GM23338 (cell line): ENCODE measurements at regions not wholly inside any gene's neighbourhood (a gene's known extent, or its start where the extent isn't known, plus 50 kb on each side); places are given as distances from the start of the nearest gene placed in this dataset.

Source experiments
- ATAC-seq: fragments of 200-7000 bp; cut with Tn5 transposase; 3 replicates; pipeline ENCODE4 v1.9.1; 2020
- DNase-seq: peaks from one replicate; pipeline ENCODE4 v3.0.0-alpha.2; 2015; ENCODE audit warnings: low spot score
- H2AFZ ChIP-seq: fragments of 200-600 bp; sonication (generic); 2 replicates; pipeline ENCODE4 v1.8.0; 2016; ENCODE audit warnings: antibody characterized with exemption, mild to moderate bottlenecking, moderate library complexity
- H3F3A ChIP-seq: fragments of 200-600 bp; sonication (generic); replicated peaks from 2 replicates; pipeline ENCODE4 v1.8.0; 2017; ENCODE audit warnings: antibody characterized with exemption, mixed run types, low read depth
- H3K27ac ChIP-seq: fragments of 200-600 bp; sonication (generic); 2 replicates; pipeline ENCODE4 v1.6.1; 2016; ENCODE audit warnings: low read depth
- H3K27me3 ChIP-seq: fragments of 200-600 bp; sonication (generic); 2 replicates; pipeline ENCODE4 v1.8.0; 2016; ENCODE audit warnings: mild to moderate bottlenecking, mixed run types, moderate library complexity; ENCODE audit not compliant: insufficient read depth
- H3K36me3 ChIP-seq: fragments of 200-600 bp; sonication (generic); 2 replicates; pipeline ENCODE4 v1.8.0; 2016; ENCODE audit warnings: mild to moderate bottlenecking; ENCODE audit not compliant: insufficient read depth
- H3K4me1 ChIP-seq: fragments of 200-600 bp; sonication (generic); 2 replicates; pipeline ENCODE4 v1.8.0; 2016; ENCODE audit warnings: mild to moderate bottlenecking, moderate library complexity; ENCODE audit not compliant: insufficient read depth
- H3K4me2 ChIP-seq: fragments of 200-600 bp; sonication (generic); 2 replicates; pipeline ENCODE4 v1.7.1; 2017; ENCODE audit warnings: mixed run types
- H3K4me3 ChIP-seq: fragments of 200-600 bp; sonication (generic); 2 replicates; pipeline ENCODE4 v1.6.1; 2016; ENCODE audit warnings: mixed run types
- H3K79me2 ChIP-seq: fragments of 200-600 bp; sonication (generic); replicated peaks from 2 replicates; pipeline ENCODE4 v1.8.0; 2017; ENCODE audit warnings: mild to moderate bottlenecking; ENCODE audit not compliant: insufficient read depth
- H3K9me2 ChIP-seq: fragments of 200-600 bp; sonication (generic); 2 replicates; pipeline ENCODE4 v1.8.0; 2017; ENCODE audit not compliant: insufficient read depth
- H4K20me1 ChIP-seq: fragments of 200-600 bp; sonication (generic); replicated peaks from 2 replicates; pipeline ENCODE4 v1.8.0; 2017; ENCODE audit warnings: mild to moderate bottlenecking; ENCODE audit not compliant: insufficient read depth
- H3K27ac Mint-ChIP-seq: 2 replicates; pipeline ENCODE4 v1.8.0; 2020; ENCODE audit warnings: inconsistent platforms, mild to moderate bottlenecking, moderate library complexity, mixed read lengths
- H3K27me3 Mint-ChIP-seq: 3 replicates; pipeline ENCODE4 v1.8.0; 2022; ENCODE audit warnings: low read depth, mild to moderate bottlenecking, moderate library complexity, mixed read lengths, inconsistent platforms; ENCODE audit not compliant: insufficient read depth, poor library complexity
- H3K36me3 Mint-ChIP-seq: 3 replicates; pipeline ENCODE4 v1.8.0; 2021; ENCODE audit warnings: low read depth, mild to moderate bottlenecking, inconsistent platforms, moderate library complexity, mixed read lengths
- H3K4me1 Mint-ChIP-seq: 3 replicates; pipeline ENCODE4 v1.8.0; 2020; ENCODE audit warnings: mild to moderate bottlenecking, inconsistent platforms, mixed read lengths
- H3K4me3 Mint-ChIP-seq: 3 replicates; pipeline ENCODE4 v1.8.0; 2021; ENCODE audit warnings: moderate library complexity, mild to moderate bottlenecking, inconsistent platforms, mixed read lengths
- H3K9me3 Mint-ChIP-seq: 3 replicates; pipeline ENCODE4 v1.8.0; 2020; ENCODE audit warnings: moderate library complexity, mild to moderate bottlenecking, inconsistent platforms, mixed read lengths
- CTCF ChIP-seq, 2 experiments: fragments of 200-600 bp in 1 of 2; sonication (generic) in 1 of 2; conservative IDR thresholded peaks; 2 replicates each; pipeline versions ENCODE4 v1.5.1 to v1.6.1; 2016 to 2017; ENCODE audit warnings: antibody characterized with exemption in 2 of 2, low read depth in 2 of 2, mild to moderate bottlenecking in 2 of 2, moderate library complexity in 1 of 2
- ETS1 ChIP-seq: IDR thresholded peaks from 2 replicates; pipeline ENCODE4 v1.6.1; 2016; ENCODE audit warnings: antibody characterized with exemption
- EZH2 ChIP-seq: fragments of 200-600 bp; sonication (generic); IDR thresholded peaks from one replicate; pipeline ENCODE4 v1.8.0; 2017; ENCODE audit warnings: antibody characterized with exemption, mild to moderate bottlenecking, low read depth; ENCODE audit not compliant: unreplicated experiment
- JUNB ChIP-seq: IDR thresholded peaks from one replicate; pipeline ENCODE4 v1.6.1; 2016; ENCODE audit warnings: antibody characterized with exemption; ENCODE audit not compliant: unreplicated experiment
- NANOG ChIP-seq: IDR thresholded peaks from 2 replicates; pipeline ENCODE4 v1.6.1; 2016; ENCODE audit warnings: antibody characterized with exemption, borderline replicate concordance
- REST ChIP-seq: IDR thresholded peaks from one replicate; pipeline ENCODE4 v1.6.1; 2018; ENCODE audit warnings: antibody characterized with exemption; ENCODE audit not compliant: unreplicated experiment
- STAT1 ChIP-seq: IDR thresholded peaks from one replicate; pipeline ENCODE4 v1.6.1; 2016; ENCODE audit warnings: antibody characterized with exemption; ENCODE audit not compliant: unreplicated experiment
- ZNF114 ChIP-seq: fragments of 250-450 bp; sonication (Bioruptor Pico); IDR thresholded peaks from 2 replicates; pipeline ENCODE4 v1.5.0; 2020; ENCODE audit warnings: mild to moderate bottlenecking, moderate library complexity
- ZNF331 ChIP-seq: fragments of 250-450 bp; sonication (Bioruptor Pico); IDR thresholded peaks from 2 replicates; pipeline ENCODE4 v1.5.0; 2020; ENCODE audit warnings: low read depth, mild to moderate bottlenecking, moderate library complexity

GRCh38 chr10:8156918-8157317 lies 102.4 kb downstream of the GATA3 start (continued):
- TF ChIP-seq EZH2 (no peak), STAT1 (no peak), JUNB (no peak), ZNF114 (CRISPR knock-in tag) (no peak), NANOG (no peak), ETS1 (no peak), CTCF (conservative IDR thresholded peaks at IDR 0.05; ENCODE audit: low read depth in 2 of 2) (no peak)

- H3K4me3 ChIP-seq: no peak overlapping the region
- no peaks in the 10 kb centered on the region for H3K27me3 ChIP-seq
- no peaks in the 10 kb centered on the region for H3K36me3 Mint-ChIP-seq
- H3K27ac Mint-ChIP-seq: no peak overlapping the region
- no peak for DNase-seq
- H3K9me3 Mint-ChIP-seq: no peaks in the 10 kb centered on the region; the same call in 2 of the 3 replicates
- H3K4me2 ChIP-seq: no peak overlapping the region
- H3K27ac ChIP-seq: no peak overlapping the region
- no peak for ATAC-seq
- H3K27me3 Mint-ChIP-seq: peaks cover 5% of the 10 kb centered on the region
- H3K4me1 Mint-ChIP-seq: peaks cover 5% of the 10 kb centered on the region; the same call in 1 of the 3 replicates
- no peaks in the 10 kb centered on the region for H3K9me2 ChIP-seq
- no peaks in the 10 kb centered on the region for H3K4me1 ChIP-seq
- H3K4me3 Mint-ChIP-seq: no peak overlapping the region
- H3K36me3 ChIP-seq: no peaks in the 10 kb centered on the region
- H3F3A ChIP-seq: no peaks in the 10 kb centered on the region
- H4K20me1 ChIP-seq: no peaks in the 10 kb centered on the region
- H2AFZ ChIP-seq: no peak overlapping the region
- no peaks in the 10 kb centered on the region for H3K79me2 ChIP-seq
- TF ChIP-seq REST (no peak), NANOG (no peak), ETS1 (no peak), ZNF331 (no peak), ZNF114 (CRISPR knock-in tag) (no peak), EZH2 (no peak)
These were observed 103.9 kb downstream of the GATA3 start for GRCh38 chr10:8158193-8159071.
